ENCODE measurements at regions not wholly inside any gene's neighbourhood (a gene's known extent, or its start where the extent isn't known, plus 50 kb on each side); places are given as distances from the start of the nearest gene placed in this dataset.

DNA sequence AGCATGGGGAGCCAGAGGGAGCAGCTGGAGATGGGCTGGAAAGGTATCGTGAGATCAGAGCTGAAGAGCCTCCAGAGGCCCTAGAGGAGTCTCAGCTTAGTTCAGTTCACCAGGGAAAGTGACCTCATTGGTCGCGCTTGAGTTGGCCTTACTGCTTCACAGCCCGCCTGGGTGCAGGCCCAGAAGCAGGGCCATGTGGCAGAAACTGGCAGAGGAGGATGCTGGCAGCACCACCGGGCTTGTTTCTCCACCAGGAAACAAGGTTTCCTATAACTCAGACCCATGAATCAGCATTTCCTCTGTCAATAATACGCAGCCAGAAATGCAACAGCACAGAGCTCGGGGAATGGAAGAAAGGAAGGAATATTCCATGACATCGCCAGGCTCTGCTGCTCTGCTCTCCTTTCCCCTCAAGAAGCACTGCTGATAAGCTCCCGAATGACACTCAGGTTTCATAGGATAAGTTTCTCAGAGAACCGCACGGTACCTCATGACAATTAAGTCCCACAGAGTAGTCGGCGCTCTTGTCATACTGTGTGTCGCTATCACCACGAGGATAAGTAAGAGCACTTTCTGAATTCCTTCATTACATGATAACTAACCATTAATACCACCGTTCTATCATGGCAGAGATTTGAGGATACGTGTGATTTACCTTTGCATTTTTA is 147.1 kb upstream of the LPP start:
- Histone ChIP-seq H3K27ac (peak overlapping the region; percentile 86), H3K4me3 (ENCODE audit: low read depth in 1 of 2, low read length in 1 of 2) (peak overlapping the region; percentile 5 to 15), H3K27me3 (no peaks in the 10 kb centered on the region), H3K9me3 (no peaks in the 10 kb centered on the region), H3K4me1 (ENCODE audit: control insufficient read depth in 1 of 2, insufficient read depth in 1 of 2, low read depth in 1 of 2, low read length in 1 of 2) (peaks cover 54 to 58% of the 10 kb centered on the region in 2 experiments), H3K36me3 (no peaks in the 10 kb centered on the region)
- TF ChIP-seq, protein P1, sequence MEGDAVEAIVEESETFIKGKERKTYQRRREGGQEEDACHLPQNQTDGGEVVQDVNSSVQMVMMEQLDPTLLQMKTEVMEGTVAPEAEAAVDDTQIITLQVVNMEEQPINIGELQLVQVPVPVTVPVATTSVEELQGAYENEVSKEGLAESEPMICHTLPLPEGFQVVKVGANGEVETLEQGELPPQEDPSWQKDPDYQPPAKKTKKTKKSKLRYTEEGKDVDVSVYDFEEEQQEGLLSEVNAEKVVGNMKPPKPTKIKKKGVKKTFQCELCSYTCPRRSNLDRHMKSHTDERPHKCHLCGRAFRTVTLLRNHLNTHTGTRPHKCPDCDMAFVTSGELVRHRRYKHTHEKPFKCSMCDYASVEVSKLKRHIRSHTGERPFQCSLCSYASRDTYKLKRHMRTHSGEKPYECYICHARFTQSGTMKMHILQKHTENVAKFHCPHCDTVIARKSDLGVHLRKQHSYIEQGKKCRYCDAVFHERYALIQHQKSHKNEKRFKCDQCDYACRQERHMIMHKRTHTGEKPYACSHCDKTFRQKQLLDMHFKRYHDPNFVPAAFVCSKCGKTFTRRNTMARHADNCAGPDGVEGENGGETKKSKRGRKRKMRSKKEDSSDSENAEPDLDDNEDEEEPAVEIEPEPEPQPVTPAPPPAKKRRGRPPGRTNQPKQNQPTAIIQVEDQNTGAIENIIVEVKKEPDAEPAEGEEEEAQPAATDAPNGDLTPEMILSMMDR (IDR thresholded peaks at IDR 0.05), result peak; percentile 13

GRCh38 chr3:188007897-188008296 is 146.1 kb upstream of the LPP start:
- H3K9me3 ChIP-seq, result no peaks in the 10 kb centered on the region
- H3K36me3 ChIP-seq, result no peaks in the 10 kb centered on the region
- H3K27me3 ChIP-seq, result no peaks in the 10 kb centered on the region
- peaks cover 44 to 47% of the 10 kb centered on the region in 2 experiments for H3K4me1 ChIP-seq (ENCODE audit: control insufficient read depth in 1 of 2, insufficient read depth in 1 of 2, low read depth in 1 of 2, low read length in 1 of 2)
- H3K27ac ChIP-seq, result peak overlapping the region; percentile 86
- TF ChIP-seq, protein P1 (IDR thresholded peaks at IDR 0.05), result peak; percentile 12
- peak overlapping the region in 1 of 2 experiments; percentile 5 for H3K4me3 ChIP-seq (ENCODE audit: low read depth in 1 of 2, low read length in 1 of 2)

DNA sequence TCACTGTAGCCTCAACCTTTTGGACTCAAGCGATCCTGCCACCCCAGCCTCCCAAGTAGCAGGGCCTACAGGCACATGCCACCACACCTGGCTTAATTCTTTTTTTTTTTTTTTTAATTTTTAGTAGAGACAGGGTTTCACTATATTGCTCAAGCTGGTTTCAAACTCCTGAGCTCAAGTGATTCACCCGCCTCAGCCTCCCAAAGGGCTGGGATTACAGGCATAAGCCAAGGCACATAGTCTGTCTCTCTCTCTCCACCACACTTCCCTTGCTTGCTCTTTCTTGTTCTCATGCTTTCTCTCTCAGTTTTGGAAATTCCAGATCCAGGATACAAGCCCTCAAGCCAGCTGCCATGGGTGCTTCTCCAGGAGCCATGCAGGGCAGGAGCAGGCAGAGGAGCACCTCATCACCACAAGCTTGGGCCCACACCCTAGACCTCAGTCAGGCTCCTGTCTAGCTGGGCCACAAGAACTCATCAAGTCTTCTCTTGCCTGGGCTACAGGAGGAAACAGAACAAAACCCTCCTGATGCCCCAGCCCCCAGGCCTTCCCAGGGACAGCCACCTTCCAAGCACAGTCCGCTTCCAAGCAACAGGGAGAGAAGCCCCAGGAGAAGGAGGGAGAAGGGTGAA is 145.3 kb upstream of the LPP start:
- TF ChIP-seq, protein P1 (IDR thresholded peaks at IDR 0.05), result no peak
- Histone ChIP-seq H3K36me3 (no peaks in the 10 kb centered on the region), H3K27me3 (no peaks in the 10 kb centered on the region), H3K9me3 (no peaks in the 10 kb centered on the region), H3K27ac (peak overlapping the region; percentile 86), H3K4me1 (ENCODE audit: control insufficient read depth in 1 of 2, insufficient read depth in 1 of 2, low read depth in 1 of 2, low read length in 1 of 2) (peaks cover 36 to 42% of the 10 kb centered on the region in 2 experiments), H3K4me3 (ENCODE audit: low read depth in 1 of 2, low read length in 1 of 2) (peak overlapping the region in 1 of 2 experiments; percentile 5)

DNA sequence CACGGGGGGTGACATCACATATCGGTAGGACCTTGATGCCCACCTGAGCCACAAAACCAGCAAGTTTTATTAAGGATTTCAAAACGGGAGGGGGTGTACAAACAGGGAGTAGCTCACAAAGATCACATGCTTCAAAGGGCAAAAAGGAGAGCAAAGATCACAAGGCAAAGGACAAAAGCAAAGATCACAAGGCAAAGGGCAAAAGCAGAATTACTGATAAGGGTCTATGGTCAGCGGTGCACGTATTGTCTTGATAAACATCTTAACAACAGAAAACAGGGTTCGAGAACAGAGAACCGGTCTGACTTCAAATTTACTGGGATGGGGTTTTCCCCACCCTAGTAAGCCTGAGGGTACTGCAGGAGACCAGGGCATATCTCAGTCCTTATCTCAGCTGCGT is 143.5 kb upstream of the LPP start:
- peaks cover 35 to 41% of the 10 kb centered on the region in 2 experiments for H3K4me1 ChIP-seq (ENCODE audit: control insufficient read depth in 1 of 2, insufficient read depth in 1 of 2, low read depth in 1 of 2, low read length in 1 of 2)
- TF ChIP-seq, protein P1 (IDR thresholded peaks at IDR 0.05), result no peak
- no peaks in the 10 kb centered on the region for H3K36me3 ChIP-seq
- no peaks in the 10 kb centered on the region for H3K27me3 ChIP-seq
- H3K4me3 ChIP-seq (ENCODE audit: low read depth in 1 of 2, low read length in 1 of 2), result no peak overlapping the region
- H3K9me3 ChIP-seq, result no peaks in the 10 kb centered on the region
- H3K27ac ChIP-seq, result no peak overlapping the region

DNA sequence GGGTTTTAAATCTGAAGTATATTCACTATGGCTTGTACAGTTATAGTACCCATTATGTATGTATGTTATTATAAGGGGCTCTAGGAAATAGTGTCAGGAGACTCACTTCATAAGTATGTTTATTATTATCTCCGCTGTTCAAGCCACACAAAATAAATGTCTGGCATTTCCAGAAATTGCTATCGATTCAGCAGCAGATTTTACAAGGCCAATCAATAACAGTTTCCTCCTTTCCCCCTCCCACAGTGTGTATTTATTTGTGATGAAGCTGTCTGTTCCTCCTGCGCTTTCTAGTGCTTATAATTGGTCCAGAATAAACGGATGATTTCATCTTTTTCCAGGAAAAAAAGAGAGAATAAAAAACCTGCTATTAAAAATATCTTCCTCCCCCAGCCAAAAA is 134.2 kb upstream of the LPP start:
- H3K9me3 ChIP-seq, result no peaks in the 10 kb centered on the region
- TF ChIP-seq, protein P1 (IDR thresholded peaks at IDR 0.05), result no peak
- no peaks in the 10 kb centered on the region for H3K27me3 ChIP-seq
- no peaks in the 10 kb centered on the region for H3K36me3 ChIP-seq
- H3K27ac ChIP-seq, result no peak overlapping the region
- H3K4me1 ChIP-seq (ENCODE audit: control insufficient read depth in 1 of 2, insufficient read depth in 1 of 2, low read depth in 1 of 2, low read length in 1 of 2), result no peaks in the 10 kb centered on the region
- H3K4me3 ChIP-seq (ENCODE audit: low read depth in 1 of 2, low read length in 1 of 2), result no peak overlapping the region

All from neutrophil (primary cell).